ENCODE measurements at regions not wholly inside any gene's neighbourhood (a gene's known extent, or its start where the extent isn't known, plus 50 kb on each side); places are given as distances from the start of the nearest gene placed in this dataset.

DNA sequence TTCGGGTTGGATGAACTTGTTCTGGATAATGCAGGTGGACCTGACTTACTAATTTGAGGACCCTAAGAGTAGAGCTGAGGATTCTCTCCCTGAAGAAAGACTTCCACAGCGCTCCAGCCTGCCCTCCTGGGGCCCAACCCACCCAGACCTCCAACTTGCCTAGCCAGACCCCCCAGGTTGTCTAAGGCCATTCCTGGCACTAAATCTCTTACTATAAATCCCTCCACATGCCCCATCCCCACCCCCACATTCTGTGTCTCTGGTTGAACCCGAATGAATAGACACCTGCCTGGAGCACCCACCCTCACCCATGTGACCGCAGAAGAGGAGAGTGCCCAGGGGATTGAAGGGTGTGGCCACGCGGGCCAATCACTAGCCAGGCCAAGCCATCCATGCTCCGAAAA is 1480.0 kb downstream of the TBC1D22A start:
- ChIA-PET CTCF (no interaction called here), POLR2A (no interaction called here)
- H3K4me3 ChIP-seq (ENCODE audit: control extremely low read depth in 1 of 5, extremely low read depth in 1 of 5, insufficient read depth in 1 of 5, low read depth in 2 of 5, low read length in 4 of 5) = no peak overlapping the region
- H3K27ac ChIP-seq (ENCODE audit: low read length in 2 of 2) = no peak overlapping the region
- peak overlapping the region; percentile 40 for H3K4me2 ChIP-seq (replicated peaks; ENCODE audit: low read depth, low read length, poor library complexity, severe bottlenecking)
- WGBS (ENCODE audit: insufficient coverage) = 98% methylated on average over 6 of the region's 7 CpGs
- no peaks in the 10 kb centered on the region for H3K36me3 ChIP-seq (replicated peaks in 1 of 2; ENCODE audit: control extremely low read depth in 1 of 2, control insufficient read depth in 1 of 2, extremely low read depth in 1 of 2, insufficient read depth in 2 of 2, low read length in 1 of 2)
- peaks cover 15 to 25% of the 10 kb centered on the region in 2 donors for H3K4me1 ChIP-seq (ENCODE audit: control insufficient read depth in 2 of 2, insufficient read depth in 2 of 2, low read length in 2 of 2)
- intact Hi-C loops (cut with micrococcal nuclease) = no loop called here
- H3K27me3 ChIP-seq (replicated peaks in 1 of 4; ENCODE audit: control extremely low read depth in 1 of 4, control insufficient read depth in 3 of 4, insufficient read depth in 4 of 4, low read length in 3 of 4) = peaks cover 0 to 12% (median 3%) of the 10 kb centered on the region in 4 experiments
- Mint-ChIP-seq H3K27me3 (peaks cover 15% of the 10 kb centered on the region), H3K4me1 (peaks cover 9% of the 10 kb centered on the region), H3K4me3 (no peak overlapping the region), H3K9me3 (ENCODE audit: insufficient read depth) (no peaks in the 10 kb centered on the region), H3K27ac (no peak overlapping the region)
- H3K79me2 ChIP-seq (ENCODE audit: control insufficient read depth, insufficient read depth, low read length) = no peaks in the 10 kb centered on the region
- ATAC-seq (ENCODE audit: low read depth) = no peak
- no peak for DNase-seq
- TF ChIP-seq, protein P1, sequence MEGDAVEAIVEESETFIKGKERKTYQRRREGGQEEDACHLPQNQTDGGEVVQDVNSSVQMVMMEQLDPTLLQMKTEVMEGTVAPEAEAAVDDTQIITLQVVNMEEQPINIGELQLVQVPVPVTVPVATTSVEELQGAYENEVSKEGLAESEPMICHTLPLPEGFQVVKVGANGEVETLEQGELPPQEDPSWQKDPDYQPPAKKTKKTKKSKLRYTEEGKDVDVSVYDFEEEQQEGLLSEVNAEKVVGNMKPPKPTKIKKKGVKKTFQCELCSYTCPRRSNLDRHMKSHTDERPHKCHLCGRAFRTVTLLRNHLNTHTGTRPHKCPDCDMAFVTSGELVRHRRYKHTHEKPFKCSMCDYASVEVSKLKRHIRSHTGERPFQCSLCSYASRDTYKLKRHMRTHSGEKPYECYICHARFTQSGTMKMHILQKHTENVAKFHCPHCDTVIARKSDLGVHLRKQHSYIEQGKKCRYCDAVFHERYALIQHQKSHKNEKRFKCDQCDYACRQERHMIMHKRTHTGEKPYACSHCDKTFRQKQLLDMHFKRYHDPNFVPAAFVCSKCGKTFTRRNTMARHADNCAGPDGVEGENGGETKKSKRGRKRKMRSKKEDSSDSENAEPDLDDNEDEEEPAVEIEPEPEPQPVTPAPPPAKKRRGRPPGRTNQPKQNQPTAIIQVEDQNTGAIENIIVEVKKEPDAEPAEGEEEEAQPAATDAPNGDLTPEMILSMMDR (IDR thresholded peaks at IDR 0.05) = no peak
- no peak for TF ChIP-seq EZH2 (IDR thresholded peaks at IDR 0.05; ENCODE audit: borderline replicate concordance, insufficient read depth, low read depth, low read length, poor library complexity, severe bottlenecking)
- H3K9me3 ChIP-seq (ENCODE audit: control extremely low read depth in 1 of 3, control insufficient read depth in 2 of 3, insufficient read depth in 1 of 3, low read length in 2 of 3) = peaks cover 0 to 24% (median 0%) of the 10 kb centered on the region in 3 donors
- no peak overlapping the region for H2AFZ ChIP-seq (ENCODE audit: insufficient read depth, low read depth, low read length, poor library complexity, severe bottlenecking)
- H4K20me1 ChIP-seq (ENCODE audit: control insufficient read depth, insufficient read depth, low read length, poor library complexity, severe bottlenecking) = no peaks in the 10 kb centered on the region
- no peak overlapping the region for H3K9ac ChIP-seq (ENCODE audit: low read length)

DNA sequence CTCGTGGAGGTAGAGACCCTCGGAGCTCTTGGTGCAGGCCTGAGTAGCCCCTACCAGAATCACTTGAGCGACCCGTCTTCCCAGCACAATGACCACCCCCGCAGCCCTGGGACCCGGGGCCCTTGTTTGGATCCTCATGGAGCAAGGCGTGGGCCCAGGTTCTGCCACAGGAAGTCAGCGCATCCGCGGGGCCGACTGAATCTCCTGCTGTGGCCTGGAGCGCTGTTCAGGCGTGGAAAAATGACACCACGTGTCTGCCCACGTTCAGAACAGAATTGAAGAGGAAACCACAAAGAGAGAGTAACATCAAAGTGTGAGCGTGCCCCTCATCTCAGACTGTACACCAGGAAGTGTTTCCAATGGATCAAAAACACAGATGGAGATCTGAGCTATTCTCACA is 1479.2 kb downstream of the TBC1D22A start:
- peaks cover 0 to 12% (median 3%) of the 10 kb centered on the region in 4 experiments for H3K27me3 ChIP-seq (replicated peaks in 1 of 4; ENCODE audit: control extremely low read depth in 1 of 4, control insufficient read depth in 3 of 4, insufficient read depth in 4 of 4, low read length in 3 of 4)
- Mint-ChIP-seq H3K4me1 (peaks cover 9% of the 10 kb centered on the region), H3K9me3 (ENCODE audit: insufficient read depth) (no peaks in the 10 kb centered on the region), H3K27ac (no peak overlapping the region), H3K4me3 (no peak overlapping the region), H3K27me3 (peaks cover 11% of the 10 kb centered on the region)
- ChIA-PET POLR2A (no interaction called here), CTCF (no interaction called here)
- H3K4me3 ChIP-seq (ENCODE audit: control extremely low read depth in 1 of 5, extremely low read depth in 1 of 5, insufficient read depth in 1 of 5, low read depth in 2 of 5, low read length in 4 of 5) = no peak overlapping the region
- WGBS (ENCODE audit: insufficient coverage) = 36% methylated on average over 13 of the region's 16 CpGs
- peaks cover 15 to 25% of the 10 kb centered on the region in 2 donors for H3K4me1 ChIP-seq (ENCODE audit: control insufficient read depth in 2 of 2, insufficient read depth in 2 of 2, low read length in 2 of 2)
- H3K27ac ChIP-seq (ENCODE audit: low read length in 2 of 2) = no peak overlapping the region
- peaks cover 0 to 24% (median 0%) of the 10 kb centered on the region in 3 donors for H3K9me3 ChIP-seq (ENCODE audit: control extremely low read depth in 1 of 3, control insufficient read depth in 2 of 3, insufficient read depth in 1 of 3, low read length in 2 of 3)
- no peak overlapping the region for H2AFZ ChIP-seq (ENCODE audit: insufficient read depth, low read depth, low read length, poor library complexity, severe bottlenecking)
- no peaks in the 10 kb centered on the region for H3K79me2 ChIP-seq (ENCODE audit: control insufficient read depth, insufficient read depth, low read length)
- no peaks in the 10 kb centered on the region for H3K36me3 ChIP-seq (replicated peaks in 1 of 2; ENCODE audit: control extremely low read depth in 1 of 2, control insufficient read depth in 1 of 2, extremely low read depth in 1 of 2, insufficient read depth in 2 of 2, low read length in 1 of 2)
- DNase-seq = peak; percentile 26
- intact Hi-C loops (cut with micrococcal nuclease) = no loop called here
- H3K9ac ChIP-seq (ENCODE audit: low read length) = no peak overlapping the region
- TF ChIP-seq, protein P1 (IDR thresholded peaks at IDR 0.05) = no peak
- TF ChIP-seq EZH2 (IDR thresholded peaks at IDR 0.05; ENCODE audit: borderline replicate concordance, insufficient read depth, low read depth, low read length, poor library complexity, severe bottlenecking) = no peak
- peak overlapping the region; percentile 40 for H3K4me2 ChIP-seq (replicated peaks; ENCODE audit: low read depth, low read length, poor library complexity, severe bottlenecking)
- ATAC-seq (ENCODE audit: low read depth) = no peak
- H4K20me1 ChIP-seq (ENCODE audit: control insufficient read depth, insufficient read depth, low read length, poor library complexity, severe bottlenecking) = no peaks in the 10 kb centered on the region
